Neural crest cell (in vitro differentiated cells): ENCODE measurements at regions not wholly inside any gene's neighbourhood (a gene's known extent, or its start where the extent isn't known, plus 50 kb on each side); places are given as distances from the start of the nearest gene placed in this dataset.

ENCODE experiments used
- DNase-seq: peaks from one replicate; pipeline ENCODE4 v3.0.0; 2021; ENCODE audit warnings: low read depth, mixed read lengths, low spot score
- H3K27ac Mint-ChIP-seq: one replicate; pipeline ENCODE4 v1.8.0; 2021; ENCODE audit warnings: mild to moderate bottlenecking, mixed read lengths; ENCODE audit not compliant: unreplicated experiment
- H3K27me3 Mint-ChIP-seq: 2 replicates; pipeline ENCODE4 v1.8.0; 2021; ENCODE audit warnings: low read depth, mild to moderate bottlenecking, mixed read lengths
- H3K36me3 Mint-ChIP-seq: 2 replicates; pipeline ENCODE4 v1.8.0; 2021; ENCODE audit warnings: low read depth, mild to moderate bottlenecking, mixed read lengths
- H3K4me1 Mint-ChIP-seq: 2 replicates; pipeline ENCODE4 v1.8.0; 2021; ENCODE audit warnings: mixed read lengths
- H3K4me3 Mint-ChIP-seq: one replicate; pipeline ENCODE4 v1.8.0; 2021; ENCODE audit warnings: mild to moderate bottlenecking, mixed read lengths
- H3K9me3 Mint-ChIP-seq: 2 replicates; pipeline ENCODE4 v1.8.0; 2021; ENCODE audit warnings: mixed read lengths
- CTCF ChIP-seq: fragments of 200-600 bp; sonication (generic); conservative IDR thresholded peaks from 2 replicates; pipeline ENCODE4 v1.5.0; 2021; ENCODE audit warnings: antibody characterized with exemption, mild to moderate bottlenecking

- Mint-ChIP-seq H3K36me3 (no peaks in the 10 kb centered on the region), H3K27ac (no peak overlapping the region), H3K9me3 (no peaks in the 10 kb centered on the region), H3K4me1 (no peaks in the 10 kb centered on the region), H3K27me3 (no peaks in the 10 kb centered on the region), H3K4me3 (no peak overlapping the region)
- no peak for TF ChIP-seq CTCF
- DNase-seq: no peak
Observed at GRCh38 chr13:83950293-83950692, 68.0 kb upstream of the SLITRK1 start.

DNA sequence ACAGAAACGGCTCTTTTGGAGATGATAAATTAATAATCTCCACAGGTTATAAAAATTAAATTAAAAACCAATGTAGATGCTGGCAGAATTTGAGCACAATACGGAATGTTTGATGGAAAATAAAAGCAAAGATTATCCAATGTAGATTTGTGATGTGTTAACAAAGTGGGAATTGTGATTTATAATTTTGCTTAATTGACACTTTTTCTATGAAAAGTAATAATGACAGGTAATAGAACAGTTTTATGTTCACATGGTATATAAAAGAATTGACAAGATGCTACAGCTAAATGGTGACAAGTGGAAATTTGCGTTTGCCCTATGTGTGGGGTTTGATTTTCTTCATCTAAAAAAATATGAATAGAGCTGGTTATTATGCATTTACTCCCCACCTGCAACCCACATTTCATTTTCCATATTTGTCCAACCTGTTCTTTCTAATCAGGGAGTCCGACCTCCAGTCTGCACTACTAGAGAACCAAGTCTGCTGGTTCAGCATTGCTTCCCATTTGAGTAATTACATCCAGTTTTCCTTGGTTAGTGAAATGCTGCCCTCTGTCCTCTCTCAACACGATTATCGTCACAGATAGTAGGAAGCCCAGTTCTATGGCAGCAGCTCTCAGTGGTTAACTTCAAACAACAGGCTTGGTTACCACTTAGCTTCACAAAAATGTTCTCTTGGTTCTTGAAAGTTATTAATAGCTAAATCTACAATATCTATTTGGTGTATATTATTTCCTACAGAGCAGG is 61.4 kb upstream of the SLITRK1 start:
- DNase-seq: no peak
- Mint-ChIP-seq H3K27ac (no peak overlapping the region), H3K36me3 (no peaks in the 10 kb centered on the region), H3K27me3 (no peaks in the 10 kb centered on the region), H3K4me1 (no peaks in the 10 kb centered on the region), H3K9me3 (peaks cover 2% of the 10 kb centered on the region), H3K4me3 (no peak overlapping the region)
- no peak for TF ChIP-seq CTCF

GRCh38 chr13:83941701-83942335 is 59.5 kb upstream of the SLITRK1 start:
- TF ChIP-seq CTCF: no peak
- no peak for DNase-seq
- Mint-ChIP-seq H3K4me3 (no peak overlapping the region), H3K9me3 (peaks cover 2% of the 10 kb centered on the region), H3K4me1 (no peaks in the 10 kb centered on the region), H3K27ac (peak overlapping the region; percentile 60), H3K36me3 (no peaks in the 10 kb centered on the region), H3K27me3 (no peaks in the 10 kb centered on the region)

DNA sequence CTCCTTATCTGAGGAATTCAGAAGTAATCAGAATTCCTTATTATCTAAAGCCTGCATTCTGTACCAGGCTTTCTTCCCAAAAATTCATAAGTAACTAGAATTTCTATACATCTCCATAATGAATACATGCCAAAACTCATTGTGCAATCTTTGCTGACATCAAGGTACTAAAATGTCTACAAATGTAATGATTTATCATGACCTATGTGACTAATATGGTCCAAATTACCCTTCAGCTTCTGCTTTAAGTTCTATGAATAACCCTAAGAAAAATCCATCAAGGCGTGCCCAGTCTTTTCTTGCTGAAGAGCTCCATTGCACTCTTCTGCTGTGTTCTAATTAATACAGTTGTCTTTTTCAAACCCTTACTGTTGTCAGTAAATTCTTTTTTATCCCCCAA is 58.5 kb upstream of the SLITRK1 start:
- Mint-ChIP-seq H3K36me3 (no peaks in the 10 kb centered on the region), H3K4me3 (no peak overlapping the region), H3K4me1 (no peaks in the 10 kb centered on the region), H3K9me3 (peaks cover 2% of the 10 kb centered on the region), H3K27me3 (no peaks in the 10 kb centered on the region), H3K27ac (no peak overlapping the region)
- DNase-seq: no peak
- TF ChIP-seq CTCF: no peak

DNA sequence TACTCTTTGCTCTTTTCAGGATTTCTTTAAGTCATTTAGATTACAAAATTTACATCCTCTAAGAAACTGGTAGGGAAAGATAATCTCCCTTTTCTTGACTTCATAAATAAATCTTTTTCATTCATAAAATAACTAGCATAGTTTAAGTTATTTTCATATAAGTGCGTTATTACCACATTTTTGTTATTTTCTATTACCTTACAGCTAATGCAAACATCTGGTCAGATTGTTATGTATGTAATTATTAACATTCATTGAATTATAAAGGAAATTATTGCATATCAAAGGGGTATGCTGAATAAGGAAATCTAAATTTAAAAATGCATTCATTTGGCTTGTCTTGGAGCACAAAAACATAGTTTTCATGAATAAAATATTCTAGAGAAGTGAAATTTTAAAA is 55.3 kb upstream of the SLITRK1 start:
- Mint-ChIP-seq H3K27me3 (no peaks in the 10 kb centered on the region), H3K27ac (no peak overlapping the region), H3K4me3 (no peak overlapping the region), H3K4me1 (no peaks in the 10 kb centered on the region), H3K9me3 (peaks cover 2% of the 10 kb centered on the region), H3K36me3 (no peaks in the 10 kb centered on the region)
- TF ChIP-seq CTCF: no peak
- no peak for DNase-seq
